Omental fat pad (tissue), 3 donors: ENCODE measurements at regions not wholly inside any gene's neighbourhood (a gene's known extent, or its start where the extent isn't known, plus 50 kb on each side); places are given as distances from the start of the nearest gene placed in this dataset.
A peak's percentile ranks its signal among the peaks of the same experiment; 100 is the strongest.

Source experiments
- ATAC-seq: fragments of 150-250 bp; one replicate; pipeline ENCODE4 v1.9.1; 2016; ENCODE audit warnings: mild to moderate bottlenecking, moderate library complexity; ENCODE audit not compliant: low FRiP score
- DNase-seq: peaks from one replicate; pipeline ENCODE4 v3.0.0-alpha.2; 2019; ENCODE audit warnings: low spot score
- TF ChIP-seq, protein P1 (sequence below), 3 donors: fragments of 450-650 bp; IDR thresholded peaks; one replicate each; pipeline ENCODE4 v1.5.1; 2016 to 2017; ENCODE audit warnings: antibody characterized with exemption in 3 of 3, mild to moderate bottlenecking in 3 of 3, moderate library complexity in 2 of 3

DNA sequence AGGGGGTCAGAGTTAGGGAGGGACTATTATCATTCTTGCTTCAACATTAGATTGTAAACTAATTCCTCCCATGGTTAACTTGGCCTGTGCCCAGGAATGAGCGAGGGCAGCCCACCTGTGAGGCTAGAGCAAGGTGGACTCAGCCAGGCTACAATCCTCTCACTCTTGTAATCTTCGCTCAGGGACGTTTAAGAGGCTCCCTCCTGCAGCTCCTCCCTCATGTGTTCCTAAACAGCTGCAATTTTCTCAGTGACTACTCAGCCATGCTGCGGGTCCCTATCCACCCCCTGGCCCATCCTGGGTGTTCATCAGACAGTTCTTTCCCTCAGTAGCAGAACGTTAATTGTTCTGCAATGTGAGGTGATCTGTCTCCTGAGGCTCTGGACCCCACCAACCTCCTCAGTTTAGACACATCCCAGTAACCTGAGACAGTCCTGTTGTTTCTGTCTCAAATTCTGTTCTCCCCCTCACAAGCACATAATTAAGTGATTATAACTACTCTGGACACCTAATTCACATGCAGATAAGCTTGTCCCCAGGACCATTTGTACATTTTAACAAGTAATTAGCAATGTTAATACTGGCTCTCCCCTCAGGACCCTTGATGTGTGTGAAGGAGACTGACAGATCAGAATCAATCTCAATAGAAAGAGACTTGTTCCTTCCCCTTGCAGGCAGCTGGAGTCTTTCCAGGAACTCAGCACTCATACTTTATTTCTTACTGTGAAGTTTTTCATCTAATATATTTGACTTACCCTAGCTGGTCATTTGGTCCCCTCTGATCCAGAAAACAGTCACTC is 337.2 kb upstream of the B3GAT1 start:
- TF ChIP-seq, protein P1, sequence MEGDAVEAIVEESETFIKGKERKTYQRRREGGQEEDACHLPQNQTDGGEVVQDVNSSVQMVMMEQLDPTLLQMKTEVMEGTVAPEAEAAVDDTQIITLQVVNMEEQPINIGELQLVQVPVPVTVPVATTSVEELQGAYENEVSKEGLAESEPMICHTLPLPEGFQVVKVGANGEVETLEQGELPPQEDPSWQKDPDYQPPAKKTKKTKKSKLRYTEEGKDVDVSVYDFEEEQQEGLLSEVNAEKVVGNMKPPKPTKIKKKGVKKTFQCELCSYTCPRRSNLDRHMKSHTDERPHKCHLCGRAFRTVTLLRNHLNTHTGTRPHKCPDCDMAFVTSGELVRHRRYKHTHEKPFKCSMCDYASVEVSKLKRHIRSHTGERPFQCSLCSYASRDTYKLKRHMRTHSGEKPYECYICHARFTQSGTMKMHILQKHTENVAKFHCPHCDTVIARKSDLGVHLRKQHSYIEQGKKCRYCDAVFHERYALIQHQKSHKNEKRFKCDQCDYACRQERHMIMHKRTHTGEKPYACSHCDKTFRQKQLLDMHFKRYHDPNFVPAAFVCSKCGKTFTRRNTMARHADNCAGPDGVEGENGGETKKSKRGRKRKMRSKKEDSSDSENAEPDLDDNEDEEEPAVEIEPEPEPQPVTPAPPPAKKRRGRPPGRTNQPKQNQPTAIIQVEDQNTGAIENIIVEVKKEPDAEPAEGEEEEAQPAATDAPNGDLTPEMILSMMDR (IDR thresholded peaks at IDR 0.05) = no peak
- DNase-seq (no peak), ATAC-seq (no peak)

DNA sequence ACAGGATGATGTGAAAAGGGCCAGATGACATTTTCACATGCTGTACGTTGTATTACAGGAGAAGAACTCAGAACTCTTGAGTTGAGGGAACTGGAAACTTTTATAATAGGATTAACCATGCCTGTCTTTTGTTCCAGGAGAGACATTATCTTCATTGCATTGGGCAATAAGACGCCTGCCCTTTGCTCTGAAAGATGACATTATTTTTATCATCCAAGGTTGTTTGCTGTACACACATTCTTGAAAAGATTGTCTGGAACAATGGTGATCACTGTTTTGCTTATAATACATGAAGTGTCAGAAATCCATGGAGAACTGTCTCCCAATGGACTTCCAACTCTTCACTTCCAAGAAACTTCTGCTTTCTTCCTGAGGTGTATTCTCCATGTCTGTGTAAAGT is 334.6 kb upstream of the B3GAT1 start:
- ATAC-seq (no peak), DNase-seq (no peak)
- TF ChIP-seq, protein P1 (IDR thresholded peaks at IDR 0.05) = no peak

DNA sequence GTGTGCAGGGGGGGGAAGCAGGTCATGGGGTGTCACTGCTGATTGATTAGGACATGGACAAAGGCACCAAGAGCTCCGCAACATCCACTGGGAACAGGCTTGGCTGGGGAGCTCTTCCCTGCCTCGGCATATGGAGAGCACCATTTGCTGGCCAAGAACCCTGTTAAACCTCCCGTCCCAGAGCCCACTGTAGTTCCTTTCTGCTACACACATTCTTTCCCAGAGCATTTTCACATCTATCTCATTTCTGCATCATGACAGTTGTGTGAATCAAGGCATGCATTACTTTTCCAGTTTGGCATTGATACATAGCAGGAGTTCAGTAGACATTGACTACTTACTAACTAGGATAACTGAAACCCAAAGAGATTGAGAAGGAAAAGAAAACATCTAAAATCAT is 333.4 kb upstream of the B3GAT1 start:
- TF ChIP-seq, protein P1 (IDR thresholded peaks at IDR 0.05) = no peak
- no peak for DNase-seq
- ATAC-seq = no peak

DNA sequence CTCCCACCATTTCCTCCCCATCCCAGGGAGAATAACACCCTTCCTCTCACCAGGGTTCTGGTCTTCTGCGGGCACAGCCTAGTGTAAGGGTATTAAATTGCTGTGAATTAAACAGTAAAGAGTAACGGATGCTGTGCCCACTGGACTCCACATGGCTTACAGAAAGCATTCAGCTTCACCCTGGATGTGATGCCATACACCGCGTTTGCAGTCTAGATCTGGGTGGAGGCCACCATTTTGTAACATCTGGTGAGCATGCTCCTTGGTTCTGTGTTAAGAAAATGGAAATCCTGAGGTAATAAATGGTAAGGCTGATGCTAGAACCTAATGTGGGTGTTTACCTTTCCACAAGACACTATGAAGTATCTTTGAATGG is 331.8 kb upstream of the B3GAT1 start:
- ATAC-seq (no peak), DNase-seq (no peak)
- TF ChIP-seq, protein P1 (IDR thresholded peaks at IDR 0.05) = no peak

DNA sequence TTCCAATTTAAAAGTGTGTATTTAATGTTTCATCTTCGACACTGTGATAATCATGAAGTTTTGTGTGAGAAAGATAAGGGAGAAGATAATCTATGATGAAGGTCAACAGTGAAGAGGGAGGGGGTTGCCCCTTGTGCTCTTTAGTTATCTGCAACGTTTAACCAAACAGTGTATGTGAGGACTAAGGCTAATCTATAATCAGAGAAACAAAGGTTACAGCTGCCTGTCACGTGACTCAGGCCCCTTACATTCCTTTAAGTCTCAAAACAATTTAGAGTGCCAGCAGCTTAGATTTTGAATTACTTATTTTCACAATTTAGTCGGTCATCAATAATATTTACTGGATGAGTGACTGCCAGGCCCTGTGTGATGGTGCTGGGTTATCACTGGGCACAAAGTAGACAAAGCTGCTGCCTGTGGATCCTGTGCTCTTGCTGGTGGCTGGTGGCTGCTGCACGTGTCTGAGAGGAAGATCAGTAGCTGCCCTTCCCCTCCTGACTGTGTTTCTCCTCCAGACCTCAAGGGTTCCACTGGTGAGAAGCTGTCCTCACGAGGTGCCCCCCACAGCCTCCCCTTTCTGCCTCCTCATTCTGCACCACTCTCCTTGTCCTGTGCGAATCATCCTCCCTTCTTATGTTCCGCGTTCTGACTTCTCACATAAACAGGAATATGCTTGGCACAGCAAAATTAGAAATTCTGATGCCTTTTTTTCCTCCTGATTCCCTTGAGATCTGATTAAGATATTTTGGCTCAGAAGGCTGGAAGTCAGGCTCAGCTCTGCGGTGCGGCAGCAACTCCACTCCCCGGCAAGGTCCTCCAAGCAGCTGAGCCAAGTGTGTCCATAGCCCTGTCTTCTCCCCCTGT is 331.1 kb upstream of the B3GAT1 start:
- ATAC-seq = no peak
- DNase-seq = no peak
- TF ChIP-seq, protein P1 (IDR thresholded peaks at IDR 0.05) = no peak

DNA sequence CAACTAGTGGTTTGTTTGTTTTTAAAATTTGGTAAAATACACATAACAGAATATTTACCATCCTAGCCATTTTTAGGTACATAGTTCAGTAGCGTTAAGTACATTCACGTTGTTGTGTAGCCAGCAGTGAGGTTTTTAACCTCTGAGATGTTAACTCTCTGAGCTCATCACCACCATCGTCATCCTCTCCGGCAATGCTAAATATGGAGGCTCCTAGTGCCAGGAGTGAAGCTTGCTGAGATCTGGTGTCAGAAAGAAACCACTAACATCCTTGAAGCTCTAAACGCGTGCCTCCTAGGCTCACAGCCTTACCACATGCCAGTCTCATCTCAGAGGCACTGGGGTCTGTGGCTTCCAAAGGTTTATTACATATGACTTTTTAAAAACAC is 330.2 kb upstream of the B3GAT1 start:
- ATAC-seq (peak; percentile 39), DNase-seq (no peak)
- TF ChIP-seq, protein P1 (IDR thresholded peaks at IDR 0.05) = no peak
